GM23338 (cell line): ENCODE measurements at regions not wholly inside any gene's neighbourhood (a gene's known extent, or its start where the extent isn't known, plus 50 kb on each side); places are given as distances from the start of the nearest gene placed in this dataset.

ENCODE experiments used
- ATAC-seq: fragments of 200-7000 bp; cut with Tn5 transposase; 3 replicates; pipeline ENCODE4 v1.9.1; 2020
- DNase-seq: peaks from one replicate; pipeline ENCODE4 v3.0.0-alpha.2; 2015; ENCODE audit warnings: low spot score
- H2AFZ ChIP-seq: fragments of 200-600 bp; sonication (generic); 2 replicates; pipeline ENCODE4 v1.8.0; 2016; ENCODE audit warnings: antibody characterized with exemption, mild to moderate bottlenecking, moderate library complexity
- H3F3A ChIP-seq: fragments of 200-600 bp; sonication (generic); replicated peaks from 2 replicates; pipeline ENCODE4 v1.8.0; 2017; ENCODE audit warnings: antibody characterized with exemption, mixed run types, low read depth
- H3K27ac ChIP-seq: fragments of 200-600 bp; sonication (generic); 2 replicates; pipeline ENCODE4 v1.6.1; 2016; ENCODE audit warnings: low read depth
- H3K27me3 ChIP-seq: fragments of 200-600 bp; sonication (generic); 2 replicates; pipeline ENCODE4 v1.8.0; 2016; ENCODE audit warnings: mild to moderate bottlenecking, mixed run types, moderate library complexity; ENCODE audit not compliant: insufficient read depth
- H3K36me3 ChIP-seq: fragments of 200-600 bp; sonication (generic); 2 replicates; pipeline ENCODE4 v1.8.0; 2016; ENCODE audit warnings: mild to moderate bottlenecking; ENCODE audit not compliant: insufficient read depth
- H3K4me1 ChIP-seq: fragments of 200-600 bp; sonication (generic); 2 replicates; pipeline ENCODE4 v1.8.0; 2016; ENCODE audit warnings: mild to moderate bottlenecking, moderate library complexity; ENCODE audit not compliant: insufficient read depth
- H3K4me2 ChIP-seq: fragments of 200-600 bp; sonication (generic); 2 replicates; pipeline ENCODE4 v1.7.1; 2017; ENCODE audit warnings: mixed run types
- H3K4me3 ChIP-seq: fragments of 200-600 bp; sonication (generic); 2 replicates; pipeline ENCODE4 v1.6.1; 2016; ENCODE audit warnings: mixed run types
- H3K79me2 ChIP-seq: fragments of 200-600 bp; sonication (generic); replicated peaks from 2 replicates; pipeline ENCODE4 v1.8.0; 2017; ENCODE audit warnings: mild to moderate bottlenecking; ENCODE audit not compliant: insufficient read depth
- H3K9me2 ChIP-seq: fragments of 200-600 bp; sonication (generic); 2 replicates; pipeline ENCODE4 v1.8.0; 2017; ENCODE audit not compliant: insufficient read depth
- H4K20me1 ChIP-seq: fragments of 200-600 bp; sonication (generic); replicated peaks from 2 replicates; pipeline ENCODE4 v1.8.0; 2017; ENCODE audit warnings: mild to moderate bottlenecking; ENCODE audit not compliant: insufficient read depth
- H3K27ac Mint-ChIP-seq: 2 replicates; pipeline ENCODE4 v1.8.0; 2020; ENCODE audit warnings: inconsistent platforms, mild to moderate bottlenecking, moderate library complexity, mixed read lengths
- H3K27me3 Mint-ChIP-seq: 3 replicates; pipeline ENCODE4 v1.8.0; 2022; ENCODE audit warnings: low read depth, mild to moderate bottlenecking, moderate library complexity, mixed read lengths, inconsistent platforms; ENCODE audit not compliant: insufficient read depth, poor library complexity
- H3K36me3 Mint-ChIP-seq: 3 replicates; pipeline ENCODE4 v1.8.0; 2021; ENCODE audit warnings: low read depth, mild to moderate bottlenecking, inconsistent platforms, moderate library complexity, mixed read lengths
- H3K4me1 Mint-ChIP-seq: 3 replicates; pipeline ENCODE4 v1.8.0; 2020; ENCODE audit warnings: mild to moderate bottlenecking, inconsistent platforms, mixed read lengths
- H3K4me3 Mint-ChIP-seq: 3 replicates; pipeline ENCODE4 v1.8.0; 2021; ENCODE audit warnings: moderate library complexity, mild to moderate bottlenecking, inconsistent platforms, mixed read lengths
- H3K9me3 Mint-ChIP-seq: 3 replicates; pipeline ENCODE4 v1.8.0; 2020; ENCODE audit warnings: moderate library complexity, mild to moderate bottlenecking, inconsistent platforms, mixed read lengths
- CREB1 ChIP-seq: fragments of 250-450 bp; sonication (Bioruptor Pico); IDR thresholded peaks from 2 replicates; pipeline ENCODE4 v1.5.0; 2020; ENCODE audit warnings: low read depth, mild to moderate bottlenecking, moderate library complexity
- CTCF ChIP-seq, 2 experiments: fragments of 200-600 bp in 1 of 2; sonication (generic) in 1 of 2; conservative IDR thresholded peaks; 2 replicates each; pipeline versions ENCODE4 v1.5.1 to v1.6.1; 2016 to 2017; ENCODE audit warnings: antibody characterized with exemption in 2 of 2, low read depth in 2 of 2, mild to moderate bottlenecking in 2 of 2, moderate library complexity in 1 of 2
- ETS1 ChIP-seq: IDR thresholded peaks from 2 replicates; pipeline ENCODE4 v1.6.1; 2016; ENCODE audit warnings: antibody characterized with exemption
- EZH2 ChIP-seq: fragments of 200-600 bp; sonication (generic); IDR thresholded peaks from one replicate; pipeline ENCODE4 v1.8.0; 2017; ENCODE audit warnings: antibody characterized with exemption, mild to moderate bottlenecking, low read depth; ENCODE audit not compliant: unreplicated experiment
- EZH2phosphoT487 ChIP-seq: fragments of 200-600 bp; sonication (generic); IDR thresholded peaks from one replicate; pipeline ENCODE4 v1.8.1; 2018; ENCODE audit warnings: antibody characterized with exemption; ENCODE audit not compliant: unreplicated experiment
- JUNB ChIP-seq: IDR thresholded peaks from one replicate; pipeline ENCODE4 v1.6.1; 2016; ENCODE audit warnings: antibody characterized with exemption; ENCODE audit not compliant: unreplicated experiment
- NANOG ChIP-seq: IDR thresholded peaks from 2 replicates; pipeline ENCODE4 v1.6.1; 2016; ENCODE audit warnings: antibody characterized with exemption, borderline replicate concordance
- POLR2AphosphoS5 ChIP-seq: IDR thresholded peaks from 2 replicates; pipeline ENCODE4 v1.6.1; 2016; ENCODE audit warnings: antibody characterized with exemption, low read depth
- REST ChIP-seq: IDR thresholded peaks from one replicate; pipeline ENCODE4 v1.6.1; 2018; ENCODE audit warnings: antibody characterized with exemption; ENCODE audit not compliant: unreplicated experiment
- STAT1 ChIP-seq: IDR thresholded peaks from one replicate; pipeline ENCODE4 v1.6.1; 2016; ENCODE audit warnings: antibody characterized with exemption; ENCODE audit not compliant: unreplicated experiment
- ZNF114 ChIP-seq: fragments of 250-450 bp; sonication (Bioruptor Pico); IDR thresholded peaks from 2 replicates; pipeline ENCODE4 v1.5.0; 2020; ENCODE audit warnings: mild to moderate bottlenecking, moderate library complexity
- ZNF331 ChIP-seq: fragments of 250-450 bp; sonication (Bioruptor Pico); IDR thresholded peaks from 2 replicates; pipeline ENCODE4 v1.5.0; 2020; ENCODE audit warnings: low read depth, mild to moderate bottlenecking, moderate library complexity
- ZNF462 ChIP-seq: fragments of 250-450 bp; sonication (Bioruptor Pico); IDR thresholded peaks from 2 replicates; pipeline ENCODE4 v1.5.0; 2020; ENCODE audit warnings: mild to moderate bottlenecking, moderate library complexity

- Mint-ChIP-seq H3K27me3 (peaks cover 6% of the 10 kb centered on the region), H3K4me1 (no peaks in the 10 kb centered on the region), H3K36me3 (0 out of 3 replicates have a peak, but pooled peaks cover 4% of the 10 kb centered on the region), H3K27ac (no peak overlapping the region), H3K4me3 (no peak overlapping the region), H3K9me3 (peaks cover 6% of the 10 kb centered on the region)
- no peaks in the 10 kb centered on the region for H3F3A ChIP-seq
- ATAC-seq (no peak), DNase-seq (no peak)
- no peak for TF ChIP-seq EZH2
- TF ChIP-seq JUNB: no peak
- no peak for TF ChIP-seq CTCF (conservative IDR thresholded peaks at IDR 0.05; ENCODE audit: low read depth in 2 of 2)
- no peak for TF ChIP-seq CREB1
- no peak for TF ChIP-seq ETS1
- no peak for TF ChIP-seq ZNF331 (CRISPR knock-in tag)
- TF ChIP-seq REST: no peak
- TF ChIP-seq ZNF462 (CRISPR knock-in tag): no peak
- no peak for TF ChIP-seq ZNF114 (CRISPR knock-in tag)
- TF ChIP-seq STAT1: no peak
- TF ChIP-seq POLR2AphosphoS5: no peak
- TF ChIP-seq EZH2phosphoT487: no peak
- TF ChIP-seq NANOG: no peak
- no peaks in the 10 kb centered on the region for H3K79me2 ChIP-seq
- H4K20me1 ChIP-seq: no peaks in the 10 kb centered on the region
- no peak overlapping the region for H3K4me3 ChIP-seq
- H2AFZ ChIP-seq: no peak overlapping the region
- H3K4me1 ChIP-seq: no peaks in the 10 kb centered on the region
- no peaks in the 10 kb centered on the region for H3K27me3 ChIP-seq
- 0 out of 2 replicates have a peak, but pooled peaks cover 8% of the 10 kb centered on the region for H3K9me2 ChIP-seq
- H3K36me3 ChIP-seq: no peaks in the 10 kb centered on the region
- H3K27ac ChIP-seq: no peak overlapping the region
- no peak overlapping the region for H3K4me2 ChIP-seq
Observed at GRCh38 chr10:33733058-33733457, 398.6 kb upstream of the NRP1 start.
